Myocyte (in vitro differentiated cells): ENCODE measurements at regions not wholly inside any gene's neighbourhood (a gene's known extent, or its start where the extent isn't known, plus 50 kb on each side); places are given as distances from the start of the nearest gene placed in this dataset.
A peak's percentile ranks its signal among the peaks of the same experiment; 100 is the strongest.
"Not testable (repeated sequence)": the region's sequence is repeated elsewhere in the genome, so short reads cannot be mapped to it uniquely, and the experiment has no call there.

Experiments
- DNase-seq: peaks from one replicate; pipeline ENCODE4 v3.0.0-alpha.2; 2012; ENCODE audit warnings: low read depth

DNA sequence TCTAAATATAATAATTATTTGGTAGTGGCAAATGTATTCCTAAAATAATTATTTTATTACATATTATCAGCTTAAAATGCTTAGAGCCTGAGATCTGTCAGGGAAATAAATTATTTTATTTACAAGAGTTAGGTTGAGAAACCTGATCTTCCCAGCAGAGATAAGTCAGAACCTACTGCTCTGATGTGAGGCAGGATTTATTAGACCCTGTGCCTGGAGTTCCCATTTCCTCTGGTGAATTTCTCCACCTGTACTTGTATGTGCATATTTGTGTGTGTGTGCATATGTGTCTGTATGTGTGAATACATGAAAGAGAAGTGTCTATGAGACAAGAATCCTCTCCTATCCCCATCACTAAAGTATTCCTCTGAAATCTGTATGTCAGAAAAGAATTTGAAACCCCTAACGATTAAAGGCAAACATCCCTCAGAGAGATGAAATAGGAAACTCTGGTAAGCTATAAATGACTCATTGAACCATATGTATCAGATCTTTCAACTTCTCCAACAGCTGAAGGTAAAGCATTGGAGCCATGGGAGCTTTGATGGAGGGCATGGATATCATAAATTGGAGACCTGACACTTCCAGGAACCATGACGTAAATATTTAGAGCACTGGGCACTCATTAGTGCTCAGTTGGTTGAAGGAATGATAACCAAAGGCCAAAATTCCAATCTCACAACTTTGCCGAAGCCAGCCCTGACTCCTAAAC is 190.9 kb downstream of the XPNPEP1 start:
- DNase-seq: no peak

GRCh38 chr10:109729895-109730294 is 193.4 kb downstream of the XPNPEP1 start:
- not testable (repeated sequence) for DNase-seq

GRCh38 chr10:109727436-109727835 is 195.9 kb downstream of the XPNPEP1 start:
- no peak for DNase-seq

- no peak for DNase-seq
Measured at GRCh38 chr10:109726473-109726872, 196.8 kb downstream of the XPNPEP1 start.

GRCh38 chr10:109723305-109723704 is 200.0 kb downstream of the XPNPEP1 start:
- DNase-seq: no peak

GRCh38 chr10:109721453-109722064 is 201.8 kb downstream of the XPNPEP1 start:
- no peak for DNase-seq

DNA sequence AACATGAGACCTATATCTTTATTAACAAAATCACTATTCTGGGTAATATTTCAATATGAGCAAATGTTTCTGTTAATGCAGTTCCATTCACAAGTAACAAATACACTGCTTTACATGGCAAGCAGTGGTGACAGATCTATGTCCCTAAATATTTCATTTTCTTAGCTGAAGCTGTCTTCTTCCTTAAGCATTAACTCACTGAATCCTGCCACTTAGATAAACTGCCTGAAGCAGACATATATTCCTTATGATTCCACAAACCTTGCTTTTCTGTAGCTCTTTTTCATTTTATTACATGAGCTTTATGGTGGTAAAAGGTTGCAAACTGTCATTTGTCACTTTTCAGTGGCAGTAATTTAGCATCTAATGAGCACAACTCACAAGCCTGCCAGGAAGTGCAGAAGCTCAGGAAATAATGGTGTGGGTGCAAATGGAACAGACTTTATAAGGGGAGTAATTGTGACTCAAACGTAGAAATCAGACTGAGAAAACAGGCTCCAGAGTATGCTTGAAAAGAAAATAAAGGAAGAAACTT is 217.2 kb downstream of the XPNPEP1 start:
- DNase-seq: no peak

GRCh38 chr10:109701633-109702215 is 221.6 kb downstream of the XPNPEP1 start:
- DNase-seq: peak; percentile 72

DNA sequence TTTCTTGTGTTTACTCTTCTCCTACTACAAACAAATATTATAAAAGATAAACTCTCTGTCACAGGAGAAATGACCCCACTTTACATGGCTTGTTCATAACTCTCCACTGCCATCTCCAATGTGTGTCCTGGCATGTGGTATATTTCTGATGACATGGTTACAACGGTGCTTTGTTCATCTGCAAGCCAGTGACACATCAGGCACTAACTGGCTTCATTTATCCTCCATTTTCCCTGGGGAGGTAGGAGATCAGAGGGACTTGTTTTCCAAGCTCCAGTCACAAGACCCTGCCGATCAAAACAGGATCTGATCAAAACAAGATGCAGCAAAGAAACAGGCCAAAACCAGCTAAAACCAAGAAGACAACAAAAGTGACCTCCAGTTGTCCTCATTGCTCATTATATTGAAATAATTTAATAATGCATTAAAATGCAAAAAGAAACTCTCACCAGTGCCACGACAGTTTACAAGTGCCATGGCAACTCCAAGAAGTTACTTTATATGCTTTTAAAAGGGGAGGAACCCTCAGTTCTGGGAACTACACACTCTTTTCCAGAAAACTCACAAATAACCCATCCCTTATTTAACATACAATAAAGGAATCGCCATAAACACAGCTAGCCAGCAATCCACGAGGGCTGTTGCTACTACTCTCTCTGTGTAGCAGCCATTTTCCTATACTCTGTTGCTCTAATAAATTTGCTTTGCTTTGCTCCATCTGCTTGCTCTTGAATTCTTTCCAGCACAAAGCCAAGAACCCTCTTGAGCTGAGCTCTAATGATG is 224.2 kb downstream of the XPNPEP1 start:
- DNase-seq: no peak

- peak; percentile 87 for DNase-seq
Measured at GRCh38 chr10:109698086-109698485, 225.2 kb downstream of the XPNPEP1 start.

DNA sequence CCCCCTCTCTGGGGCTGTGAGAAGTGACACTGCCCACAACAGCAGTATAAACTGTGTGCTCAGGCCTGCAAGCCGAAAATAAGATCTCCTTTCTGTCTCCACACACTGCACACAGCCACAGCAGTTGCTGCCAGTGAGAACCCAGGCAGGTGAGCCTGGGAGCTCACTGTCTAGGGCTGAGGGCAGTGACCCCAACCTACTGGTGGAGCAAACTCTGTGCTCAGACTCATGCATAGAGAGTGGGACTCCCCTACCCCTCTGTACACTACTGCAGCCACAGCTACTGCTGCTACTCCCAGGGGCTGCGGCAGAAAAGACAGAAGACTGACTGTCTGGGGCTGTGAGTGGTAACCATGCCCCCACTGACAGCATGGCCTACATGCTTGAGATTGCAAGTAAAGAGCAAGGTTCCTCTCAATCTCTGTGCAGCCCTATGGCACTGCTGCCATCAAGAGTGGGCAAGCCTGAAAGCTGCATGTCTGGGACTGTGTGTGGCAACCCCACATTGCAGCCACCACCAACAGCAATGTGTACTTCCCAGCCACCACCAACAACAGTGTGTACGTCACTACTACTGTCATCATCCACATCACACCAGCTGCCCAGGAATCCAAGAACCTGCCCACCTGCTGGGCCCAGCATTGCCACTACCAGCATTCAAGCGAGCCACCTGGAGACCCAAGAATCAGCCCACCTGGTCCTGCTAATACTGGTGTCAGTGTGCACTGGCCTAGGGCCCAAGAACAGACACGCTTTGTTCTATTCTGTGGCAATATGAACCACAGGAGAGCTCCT is 226.1 kb downstream of the XPNPEP1 start:
- DNase-seq: peak; percentile 18

DNA sequence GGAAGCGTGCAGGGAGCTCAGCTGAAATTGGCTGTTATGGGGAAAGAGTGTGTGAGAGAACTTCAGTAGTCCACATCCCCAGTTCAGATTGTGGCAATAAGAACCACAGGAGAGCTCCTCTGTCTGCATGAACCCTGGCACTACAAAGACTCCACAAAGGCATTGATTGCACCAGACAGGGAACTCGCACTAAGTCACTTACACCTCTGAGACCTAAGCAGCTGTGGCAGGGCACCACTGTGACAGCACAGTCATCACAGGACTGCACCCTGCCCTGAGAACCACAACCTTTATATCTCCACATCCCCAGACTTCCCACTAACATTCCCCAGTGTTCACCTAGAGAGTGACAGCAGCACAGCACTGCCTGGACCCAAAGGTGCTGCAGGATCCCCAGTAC is 226.8 kb downstream of the XPNPEP1 start:
- DNase-seq: no peak

- no peak for DNase-seq
Measured at GRCh38 chr10:109695988-109696387, 227.3 kb downstream of the XPNPEP1 start.

- DNase-seq: peak; percentile 12
Measured at GRCh38 chr10:109689785-109690184, 233.5 kb downstream of the XPNPEP1 start.

- DNase-seq: no peak
Measured at GRCh38 chr10:109679478-109679877, 243.8 kb downstream of the XPNPEP1 start.

DNA sequence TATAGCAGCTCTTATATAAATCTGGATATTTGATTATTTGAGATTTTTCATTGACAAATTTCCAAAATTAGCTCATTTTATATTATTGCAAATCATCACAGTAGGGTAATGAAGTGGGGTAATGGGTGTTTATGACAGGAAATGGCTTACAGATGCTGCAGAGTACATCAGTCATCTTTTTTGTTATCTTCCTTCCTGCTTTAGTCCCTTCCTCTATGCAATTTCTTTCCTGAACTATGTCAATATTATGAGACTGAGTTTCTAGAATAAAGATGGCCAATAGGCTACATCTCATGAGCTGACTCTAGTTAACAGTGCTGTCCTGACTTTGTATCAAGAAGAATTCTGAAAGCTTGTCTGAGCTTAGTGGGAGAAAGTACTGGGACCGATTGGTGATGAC is 244.5 kb downstream of the XPNPEP1 start:
- no peak for DNase-seq

DNA sequence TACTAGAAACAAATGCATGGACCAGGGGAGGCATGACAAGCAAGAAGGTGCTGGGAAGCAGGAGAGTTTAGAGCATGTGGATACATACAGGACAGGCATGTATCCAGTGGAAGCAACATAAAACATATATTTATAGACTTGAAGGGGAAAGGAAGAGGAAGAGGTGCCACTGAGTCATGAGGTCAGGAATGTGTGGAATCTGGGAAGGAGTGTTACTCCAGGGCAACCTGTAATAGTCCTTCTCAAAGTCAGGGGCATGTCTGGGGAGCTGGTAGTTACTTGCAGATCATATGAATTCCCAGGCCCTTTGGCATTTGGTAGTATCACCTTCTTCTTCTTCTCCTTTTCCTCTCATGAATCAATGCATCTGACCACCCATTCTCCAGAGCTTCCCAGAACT is 246.6 kb downstream of the XPNPEP1 start:
- no peak for DNase-seq

DNA sequence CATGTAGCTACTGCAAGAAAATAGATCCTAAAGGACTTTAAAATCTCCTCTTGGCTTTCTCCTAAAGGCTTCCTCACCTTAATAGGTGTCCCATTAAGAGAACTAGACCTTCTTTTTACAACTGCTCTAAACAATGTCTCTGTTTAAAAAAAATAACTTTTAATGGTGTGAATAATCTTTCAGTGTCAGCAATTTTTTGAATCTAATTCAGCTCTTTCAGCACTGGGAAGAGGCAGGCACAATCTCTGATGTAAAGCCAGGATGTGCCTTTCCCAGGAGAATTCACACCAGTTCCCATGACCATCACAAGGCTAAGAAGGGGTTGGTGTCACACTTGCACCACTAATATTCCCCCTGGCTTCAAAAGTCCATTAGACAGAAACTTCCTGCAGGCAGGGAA is 254.6 kb downstream of the XPNPEP1 start:
- no peak for DNase-seq

DNA sequence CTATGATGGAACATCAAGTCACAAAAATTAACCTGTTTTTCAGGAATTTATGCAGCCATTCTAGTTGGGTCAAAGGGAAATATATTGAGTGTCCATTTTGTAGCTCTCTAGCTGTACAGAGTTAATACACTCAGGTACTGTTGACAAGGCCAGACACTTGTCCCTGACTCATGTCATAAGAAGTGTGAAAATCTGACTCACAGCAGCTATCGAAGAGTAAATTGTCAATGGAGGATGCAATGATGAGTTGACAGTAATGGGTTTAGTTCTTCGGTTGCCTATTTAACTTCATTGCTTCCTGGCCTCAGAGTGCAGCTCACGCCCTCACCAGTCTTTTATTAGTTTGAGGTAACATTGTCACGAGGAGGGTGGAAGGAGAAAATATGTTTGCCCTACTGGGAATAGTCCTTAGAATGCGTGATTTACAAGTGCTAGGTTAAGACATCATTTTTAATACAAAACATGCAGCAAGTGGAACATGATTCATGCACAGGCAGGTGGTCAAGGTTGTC is 255.1 kb downstream of the XPNPEP1 start:
- DNase-seq: no peak

DNA sequence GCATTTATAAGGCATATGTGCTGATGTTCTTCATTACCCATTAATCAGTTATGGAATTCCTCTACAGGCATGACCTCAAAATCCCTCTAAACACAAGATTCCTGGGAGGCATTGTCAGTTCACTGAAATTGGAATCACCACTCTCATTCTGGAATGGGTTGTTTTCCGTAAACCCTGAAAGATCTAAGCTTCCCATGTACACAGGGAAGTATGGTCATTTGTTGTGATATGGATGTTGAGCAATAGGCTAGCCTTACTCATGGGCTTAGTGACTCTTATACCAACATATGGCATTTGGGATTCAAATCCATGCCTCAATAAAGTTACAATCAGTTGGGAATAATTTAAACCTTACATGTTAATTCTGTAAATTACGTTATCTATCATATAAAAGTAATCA is 258.0 kb downstream of the XPNPEP1 start:
- DNase-seq: no peak

GRCh38 chr10:109664554-109664953 is 258.8 kb downstream of the XPNPEP1 start:
- DNase-seq: no peak
